ENCODE measurements at regions not wholly inside any gene's neighbourhood (a gene's known extent, or its start where the extent isn't known, plus 50 kb on each side); places are given as distances from the start of the nearest gene placed in this dataset.

- TF ChIP-seq CTCF (IDR thresholded peaks at IDR 0.05) = no peak
- no peak overlapping the region for H3K4me2 ChIP-seq (replicated peaks; ENCODE audit: extremely low read depth, low read length, poor library complexity, severe bottlenecking)
- intact Hi-C loops (cut with micrococcal nuclease) = no loop called here
- no peak overlapping the region for H3K27ac ChIP-seq (ENCODE audit: low read depth in 1 of 2, low read length in 2 of 2)
- H4K20me1 ChIP-seq (ENCODE audit: insufficient read depth, low read length) = no peaks in the 10 kb centered on the region
- Mint-ChIP-seq H3K4me1 (peaks cover 41% of the 10 kb centered on the region), H3K36me3 (no peaks in the 10 kb centered on the region), H3K27me3 (ENCODE audit: low read depth in 3 of 3) (peaks cover 4 to 10% (median 10%) of the 10 kb centered on the region in 3 donors), H3K9me3 (peaks cover 0 to 2% (median 0%) of the 10 kb centered on the region in 7 donors), H3K27ac (no peak overlapping the region), H3K4me3 (no peak overlapping the region)
- no peaks in the 10 kb centered on the region for H3K79me2 ChIP-seq (ENCODE audit: insufficient read depth, low read length)
- H2AFZ ChIP-seq (ENCODE audit: insufficient read depth, low read depth, low read length, poor library complexity, severe bottlenecking) = no peak overlapping the region
- no peaks in the 10 kb centered on the region for H3K36me3 ChIP-seq (replicated peaks in 1 of 2; ENCODE audit: control insufficient read depth in 1 of 2, insufficient read depth in 2 of 2, low read length in 2 of 2)
- no peak overlapping the region for H3K4me3 ChIP-seq (replicated peaks in 1 of 3; ENCODE audit: low read depth in 2 of 3, low read length in 3 of 3)
- H3K9me3 ChIP-seq (replicated peaks in 1 of 2; ENCODE audit: control insufficient read depth in 1 of 2, insufficient read depth in 1 of 2, low read length in 2 of 2) = no peaks in the 10 kb centered on the region
- H3K27me3 ChIP-seq (ENCODE audit: control insufficient read depth in 2 of 2, insufficient read depth in 2 of 2, low read length in 2 of 2) = peaks cover 0 to 4% of the 10 kb centered on the region in 2 donors
- no peak for DNase-seq
- peaks cover 27 to 28% of the 10 kb centered on the region in 2 donors for H3K4me1 ChIP-seq (ENCODE audit: control insufficient read depth in 1 of 2, insufficient read depth in 2 of 2, low read length in 2 of 2)
- WGBS (ENCODE audit: insufficient coverage) = 100% methylated on average over 1 of the region's 4 CpGs
- no peak overlapping the region for H3K9ac ChIP-seq (ENCODE audit: insufficient read depth, low read length, poor library complexity, severe bottlenecking)
These were observed 199.1 kb upstream of the POU3F3 start for GRCh38 chr2:104654811-104655210.

GRCh38 chr2:104656571-104657163 is 197.2 kb upstream of the POU3F3 start:
- Mint-ChIP-seq H3K27ac (no peak overlapping the region), H3K4me1 (peaks cover 34% of the 10 kb centered on the region), H3K4me3 (peak overlapping the region; percentile 62 to 82), H3K9me3 (peaks cover 0 to 5% (median 0%) of the 10 kb centered on the region in 7 donors), H3K36me3 (no peaks in the 10 kb centered on the region), H3K27me3 (ENCODE audit: low read depth in 3 of 3) (peaks cover 14 to 23% (median 19%) of the 10 kb centered on the region in 3 donors)
- H3K36me3 ChIP-seq (replicated peaks in 1 of 2; ENCODE audit: control insufficient read depth in 1 of 2, insufficient read depth in 2 of 2, low read length in 2 of 2) = no peaks in the 10 kb centered on the region
- intact Hi-C loops (cut with micrococcal nuclease) = no loop called here
- DNase-seq = no peak
- peaks cover 0 to 9% of the 10 kb centered on the region in 2 donors for H3K27me3 ChIP-seq (ENCODE audit: control insufficient read depth in 2 of 2, insufficient read depth in 2 of 2, low read length in 2 of 2)
- H3K4me1 ChIP-seq (ENCODE audit: control insufficient read depth in 1 of 2, insufficient read depth in 2 of 2, low read length in 2 of 2) = peaks cover 23% of the 10 kb centered on the region in 2 donors
- no peak for TF ChIP-seq CTCF (IDR thresholded peaks at IDR 0.05)
- H3K4me3 ChIP-seq (replicated peaks in 1 of 3; ENCODE audit: low read depth in 2 of 3, low read length in 3 of 3) = no peak overlapping the region
- H3K9me3 ChIP-seq (replicated peaks in 1 of 2; ENCODE audit: control insufficient read depth in 1 of 2, insufficient read depth in 1 of 2, low read length in 2 of 2) = no peaks in the 10 kb centered on the region
- 59% methylated on average over 14 of the region's 20 CpGs for WGBS (ENCODE audit: insufficient coverage)
- H3K9ac ChIP-seq (ENCODE audit: insufficient read depth, low read length, poor library complexity, severe bottlenecking) = no peak overlapping the region
- H3K27ac ChIP-seq (ENCODE audit: low read depth in 1 of 2, low read length in 2 of 2) = no peak overlapping the region
- H3K79me2 ChIP-seq (ENCODE audit: insufficient read depth, low read length) = no peaks in the 10 kb centered on the region
- peak overlapping the region; percentile 9 for H3K4me2 ChIP-seq (replicated peaks; ENCODE audit: extremely low read depth, low read length, poor library complexity, severe bottlenecking)
- peak overlapping the region; percentile 43 for H2AFZ ChIP-seq (ENCODE audit: insufficient read depth, low read depth, low read length, poor library complexity, severe bottlenecking)
- no peaks in the 10 kb centered on the region for H4K20me1 ChIP-seq (ENCODE audit: insufficient read depth, low read length)
